ENCODE measurements at regions not wholly inside any gene's neighbourhood (a gene's known extent, or its start where the extent isn't known, plus 50 kb on each side); places are given as distances from the start of the nearest gene placed in this dataset.

DNA sequence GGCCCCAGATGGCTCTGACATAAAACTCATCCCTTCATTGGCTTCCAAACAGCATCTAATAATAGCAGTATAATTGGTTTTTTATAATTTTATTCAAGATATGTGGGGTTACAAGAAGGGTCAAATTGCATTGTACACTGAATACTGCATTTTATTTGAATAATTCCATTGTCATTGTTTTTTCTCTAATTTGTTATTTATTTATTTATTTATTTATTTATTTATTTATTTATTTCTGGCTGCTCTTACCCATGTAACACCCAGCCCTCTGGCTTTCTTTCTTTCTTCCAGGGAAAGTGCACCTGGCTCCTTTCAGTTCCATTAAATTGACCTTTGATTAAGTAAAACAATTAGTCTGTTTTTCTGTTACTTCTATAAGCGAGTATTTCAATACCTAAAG, 210.1 kb downstream of the CDH9 start:
- H3K36me3 ChIP-seq (ENCODE audit: control insufficient read depth in 4 of 4, insufficient read depth in 4 of 4, low read length in 4 of 4) = no peaks in the 10 kb centered on the region
- ATAC-seq (ENCODE audit: insufficient read depth, low FRiP score) (no peak), DNase-seq (no peak)
- no peak overlapping the region for H3K27ac ChIP-seq (ENCODE audit: low read depth in 1 of 2, low read length in 1 of 2)
- TF ChIP-seq CTCF (IDR thresholded peaks at IDR 0.05; ENCODE audit: control extremely low read depth, extremely low read depth) = no peak
- H3K4me1 ChIP-seq (ENCODE audit: control insufficient read depth in 5 of 5, insufficient read depth in 5 of 5, low read length in 5 of 5) = no peaks in the 10 kb centered on the region
- peaks cover 0 to 3% (median 0%) of the 10 kb centered on the region in 4 donors for H3K9me3 ChIP-seq (ENCODE audit: control insufficient read depth in 4 of 4, insufficient read depth in 3 of 4, low read length in 3 of 4)
- WGBS, 2 donors = 75 to 81% methylated on average over 1 of the region's 1 CpG
- no peaks in the 10 kb centered on the region for H3K27me3 ChIP-seq (ENCODE audit: control insufficient read depth in 3 of 3, insufficient read depth in 3 of 3, low read length in 2 of 3)
- H3K9ac ChIP-seq (ENCODE audit: insufficient read depth in 1 of 2, low read length in 2 of 2) = no peak overlapping the region
- H3K4me3 ChIP-seq = no peak overlapping the region

DNA sequence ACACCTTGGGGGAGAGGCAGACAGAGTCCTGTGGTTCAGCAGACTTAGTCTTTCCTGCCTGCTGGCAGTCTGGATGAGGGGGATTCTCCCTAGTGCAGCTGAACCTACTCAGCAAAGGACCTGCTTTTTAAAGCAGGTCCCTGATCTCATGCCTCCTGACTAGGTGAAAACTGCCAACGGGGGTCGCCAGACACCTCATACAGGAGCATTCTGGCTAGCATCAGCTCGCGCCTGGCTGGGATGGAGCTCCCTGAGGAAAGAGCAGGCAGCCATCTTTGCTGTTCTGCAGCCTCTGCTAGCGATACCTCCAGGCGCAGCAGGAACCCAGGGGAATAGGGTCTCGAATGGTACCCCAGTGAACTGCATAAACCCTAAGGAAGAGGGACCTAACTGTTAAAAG, 225.2 kb downstream of the CDH9 start:
- H3K4me3 ChIP-seq = no peak overlapping the region
- no peak for TF ChIP-seq CTCF (IDR thresholded peaks at IDR 0.05; ENCODE audit: control extremely low read depth, extremely low read depth)
- DNase-seq (no peak), ATAC-seq (ENCODE audit: insufficient read depth, low FRiP score) (no peak)
- no peaks in the 10 kb centered on the region for H3K27me3 ChIP-seq (ENCODE audit: control insufficient read depth in 3 of 3, insufficient read depth in 3 of 3, low read length in 2 of 3)
- WGBS, 2 donors = 82 to 97% methylated on average over 7 of the region's 7 CpGs
- no peaks in the 10 kb centered on the region for H3K36me3 ChIP-seq (ENCODE audit: control insufficient read depth in 4 of 4, insufficient read depth in 4 of 4, low read length in 4 of 4)
- peaks cover 0 to 13% (median 0%) of the 10 kb centered on the region in 4 donors for H3K9me3 ChIP-seq (ENCODE audit: control insufficient read depth in 4 of 4, insufficient read depth in 3 of 4, low read length in 3 of 4)
- no peak overlapping the region for H3K9ac ChIP-seq (ENCODE audit: insufficient read depth in 1 of 2, low read length in 2 of 2)
- H3K4me1 ChIP-seq (ENCODE audit: control insufficient read depth in 5 of 5, insufficient read depth in 5 of 5, low read length in 5 of 5) = no peaks in the 10 kb centered on the region
- no peak overlapping the region for H3K27ac ChIP-seq (ENCODE audit: low read depth in 1 of 2, low read length in 1 of 2)

DNA sequence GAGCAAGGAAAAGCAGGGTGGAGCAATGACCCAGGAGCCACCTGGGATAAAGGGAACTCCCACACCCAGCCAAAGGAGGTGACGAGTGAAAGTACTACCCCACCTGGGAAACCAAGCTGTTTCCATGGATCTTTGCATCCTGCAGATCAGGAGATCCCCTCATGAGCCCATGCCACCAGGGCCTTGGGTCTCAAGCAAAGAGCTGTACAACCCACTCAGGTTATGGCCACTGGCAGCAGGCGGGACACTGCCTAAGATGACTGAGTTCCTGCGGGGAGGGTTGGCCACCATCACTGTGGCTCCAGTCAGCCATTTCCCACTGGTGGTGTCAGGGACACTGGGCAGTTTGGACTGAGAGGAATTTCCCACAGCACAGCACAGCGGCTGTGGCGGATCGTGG, 225.7 kb downstream of the CDH9 start:
- DNase-seq = no peak
- Histone ChIP-seq H3K4me1 (ENCODE audit: control insufficient read depth in 5 of 5, insufficient read depth in 5 of 5, low read length in 5 of 5) (no peaks in the 10 kb centered on the region), H3K27me3 (ENCODE audit: control insufficient read depth in 3 of 3, insufficient read depth in 3 of 3, low read length in 2 of 3) (no peaks in the 10 kb centered on the region), H3K9ac (ENCODE audit: insufficient read depth in 1 of 2, low read length in 2 of 2) (no peak overlapping the region), H3K4me3 (no peak overlapping the region), H3K36me3 (ENCODE audit: control insufficient read depth in 4 of 4, insufficient read depth in 4 of 4, low read length in 4 of 4) (no peaks in the 10 kb centered on the region), H3K27ac (ENCODE audit: low read depth in 1 of 2, low read length in 1 of 2) (no peak overlapping the region), H3K9me3 (ENCODE audit: control insufficient read depth in 4 of 4, insufficient read depth in 3 of 4, low read length in 3 of 4) (peaks cover 0 to 13% (median 1%) of the 10 kb centered on the region in 4 donors)
- ATAC-seq (ENCODE audit: insufficient read depth, low FRiP score) = no peak
- WGBS, 2 donors = 92 to 95% methylated on average over 6 of the region's 6 CpGs
- TF ChIP-seq CTCF (IDR thresholded peaks at IDR 0.05; ENCODE audit: control extremely low read depth, extremely low read depth) = no peak
